Coronary artery (tissue), 2 donors: ENCODE measurements at regions not wholly inside any gene's neighbourhood (a gene's known extent, or its start where the extent isn't known, plus 50 kb on each side); places are given as distances from the start of the nearest gene placed in this dataset.
A peak's percentile ranks its signal among the peaks of the same experiment; 100 is the strongest.

Experiments used
- DNase-seq: peaks from one replicate; pipeline ENCODE4 v3.0.0-alpha.2; 2017; ENCODE audit warnings: low spot score
- H3K27ac ChIP-seq, 2 donors: fragments of 200-600 bp; sonication (generic); one replicate each; pipeline ENCODE4 v1.5.1; 2016 to 2019
- H3K4me3 ChIP-seq: fragments of 200-600 bp; sonication (generic); 2 replicates; pipeline ENCODE4 v1.5.1; 2016; ENCODE audit warnings: mild to moderate bottlenecking, moderate library complexity
- TF ChIP-seq, protein P1 (sequence below): fragments of 200-600 bp; sonication (generic); IDR thresholded peaks from one replicate; pipeline ENCODE4 v1.5.1; 2019; ENCODE audit warnings: antibody characterized with exemption

DNA sequence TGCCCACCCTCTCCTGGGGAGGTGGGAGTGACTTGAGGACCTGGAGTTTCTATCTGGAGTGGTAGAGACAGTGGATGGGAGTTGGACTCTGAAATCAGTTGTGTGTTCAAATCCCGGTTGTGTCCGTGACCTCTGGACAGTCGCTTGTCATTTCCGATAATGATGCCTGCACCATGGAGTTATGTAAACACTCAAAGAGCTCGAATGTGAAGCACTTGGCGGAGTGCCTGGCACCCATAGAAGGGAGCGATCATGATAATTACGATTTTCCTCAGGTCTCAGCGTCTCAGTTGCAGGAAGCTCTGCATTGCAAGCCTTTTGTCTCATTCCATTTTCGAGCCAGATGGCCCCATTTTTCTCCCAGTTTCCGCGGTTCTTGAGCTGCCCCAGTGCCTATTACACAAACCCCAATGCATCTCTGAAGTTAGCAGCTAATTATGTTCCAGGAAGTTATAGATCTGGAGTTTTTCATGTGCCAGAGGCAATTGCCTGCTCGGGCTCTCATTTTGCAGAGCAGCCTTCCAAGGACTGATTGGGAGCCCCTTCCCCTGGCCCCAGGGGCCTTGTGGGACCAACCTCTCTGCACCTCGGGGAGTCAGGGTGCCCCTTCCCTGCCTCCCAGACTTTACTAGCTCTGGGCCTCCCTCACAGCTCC is 175.5 kb upstream of the MVB12B start:
- Histone ChIP-seq H3K4me3 (no peak overlapping the region), H3K27ac (no peak overlapping the region)
- DNase-seq: no peak
- TF ChIP-seq, protein P1, sequence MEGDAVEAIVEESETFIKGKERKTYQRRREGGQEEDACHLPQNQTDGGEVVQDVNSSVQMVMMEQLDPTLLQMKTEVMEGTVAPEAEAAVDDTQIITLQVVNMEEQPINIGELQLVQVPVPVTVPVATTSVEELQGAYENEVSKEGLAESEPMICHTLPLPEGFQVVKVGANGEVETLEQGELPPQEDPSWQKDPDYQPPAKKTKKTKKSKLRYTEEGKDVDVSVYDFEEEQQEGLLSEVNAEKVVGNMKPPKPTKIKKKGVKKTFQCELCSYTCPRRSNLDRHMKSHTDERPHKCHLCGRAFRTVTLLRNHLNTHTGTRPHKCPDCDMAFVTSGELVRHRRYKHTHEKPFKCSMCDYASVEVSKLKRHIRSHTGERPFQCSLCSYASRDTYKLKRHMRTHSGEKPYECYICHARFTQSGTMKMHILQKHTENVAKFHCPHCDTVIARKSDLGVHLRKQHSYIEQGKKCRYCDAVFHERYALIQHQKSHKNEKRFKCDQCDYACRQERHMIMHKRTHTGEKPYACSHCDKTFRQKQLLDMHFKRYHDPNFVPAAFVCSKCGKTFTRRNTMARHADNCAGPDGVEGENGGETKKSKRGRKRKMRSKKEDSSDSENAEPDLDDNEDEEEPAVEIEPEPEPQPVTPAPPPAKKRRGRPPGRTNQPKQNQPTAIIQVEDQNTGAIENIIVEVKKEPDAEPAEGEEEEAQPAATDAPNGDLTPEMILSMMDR: no peak

DNA sequence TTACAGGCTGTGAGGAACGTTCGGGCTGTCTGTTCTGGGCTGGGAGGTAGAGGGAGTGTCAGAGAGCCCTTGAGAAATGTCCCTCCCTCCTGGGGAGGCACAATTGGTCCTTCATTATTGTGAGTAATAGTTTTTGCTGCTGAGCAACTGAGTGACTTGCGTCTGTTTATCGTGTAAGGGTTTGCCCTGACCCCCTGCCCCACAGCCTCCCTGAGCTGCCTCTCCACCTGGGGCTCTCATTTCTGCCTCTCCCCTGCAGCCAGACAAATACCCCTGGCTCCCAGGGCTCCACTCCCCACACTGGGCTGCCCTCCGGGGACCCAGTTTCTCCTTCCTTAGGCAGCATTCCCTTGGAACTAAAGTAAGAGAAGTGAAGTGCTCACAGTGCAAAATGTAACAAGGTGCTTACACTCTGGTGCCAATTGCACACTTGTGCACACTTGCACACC is 174.9 kb upstream of the MVB12B start:
- H3K27ac ChIP-seq: no peak overlapping the region
- TF ChIP-seq, protein P1: no peak
- H3K4me3 ChIP-seq: no peak overlapping the region
- DNase-seq: peak; percentile 62

DNA sequence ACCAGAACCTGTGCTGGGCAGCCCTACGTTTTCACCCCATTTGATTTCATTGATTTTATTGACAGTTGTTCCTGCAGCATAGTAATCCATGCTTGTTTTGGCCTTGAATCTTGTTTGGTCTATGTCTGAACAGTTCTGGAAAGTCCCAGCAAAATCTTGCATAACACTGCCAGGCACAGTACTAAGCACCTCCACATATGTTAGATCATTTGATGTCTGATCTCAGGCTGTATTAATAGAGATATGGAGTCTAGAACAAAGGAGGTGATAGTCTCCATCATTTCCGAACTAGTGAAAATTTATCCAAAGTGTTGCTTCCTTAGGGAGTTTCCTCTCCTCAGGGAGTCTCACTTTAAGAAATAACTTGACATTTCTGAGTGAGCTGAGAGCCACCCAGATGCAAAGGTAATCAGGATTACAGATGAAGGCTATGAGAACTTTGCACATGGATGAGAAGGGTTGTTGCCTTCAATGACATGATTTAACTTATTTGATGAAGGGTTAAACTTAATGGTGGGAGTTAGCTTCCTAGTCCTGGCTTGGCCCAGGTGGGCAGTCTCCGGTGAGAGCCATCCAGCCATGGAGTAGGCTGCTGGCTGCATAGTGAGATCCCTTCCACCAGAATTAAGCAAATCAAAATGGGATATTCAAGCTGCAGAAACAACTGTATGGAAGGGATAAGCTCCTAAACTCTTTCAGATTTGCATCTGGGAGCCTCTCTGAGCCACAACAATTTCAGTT is 173.8 kb upstream of the MVB12B start:
- no peak for DNase-seq
- Histone ChIP-seq H3K4me3 (no peak overlapping the region), H3K27ac (no peak overlapping the region)
- TF ChIP-seq, protein P1: no peak

DNA sequence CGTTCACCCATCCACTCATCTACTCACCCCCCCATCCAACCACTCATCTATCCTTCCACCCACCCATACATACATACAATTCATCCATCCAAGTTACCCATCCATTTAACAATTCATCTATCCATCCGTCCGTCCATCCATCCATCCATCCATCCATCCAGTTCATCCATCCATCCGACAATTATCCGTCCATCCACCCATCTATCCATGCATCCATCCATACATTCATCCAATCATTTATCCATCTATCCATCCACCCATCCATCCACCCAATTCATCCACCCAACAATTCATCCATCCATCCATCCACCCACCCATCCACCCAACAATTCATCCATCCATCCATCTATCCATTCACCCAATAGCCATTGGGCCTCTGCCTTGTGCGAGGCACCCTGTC is 173.2 kb upstream of the MVB12B start:
- Histone ChIP-seq H3K4me3 (no peak overlapping the region), H3K27ac (no peak overlapping the region)
- DNase-seq: no peak
- TF ChIP-seq, protein P1: no peak

DNA sequence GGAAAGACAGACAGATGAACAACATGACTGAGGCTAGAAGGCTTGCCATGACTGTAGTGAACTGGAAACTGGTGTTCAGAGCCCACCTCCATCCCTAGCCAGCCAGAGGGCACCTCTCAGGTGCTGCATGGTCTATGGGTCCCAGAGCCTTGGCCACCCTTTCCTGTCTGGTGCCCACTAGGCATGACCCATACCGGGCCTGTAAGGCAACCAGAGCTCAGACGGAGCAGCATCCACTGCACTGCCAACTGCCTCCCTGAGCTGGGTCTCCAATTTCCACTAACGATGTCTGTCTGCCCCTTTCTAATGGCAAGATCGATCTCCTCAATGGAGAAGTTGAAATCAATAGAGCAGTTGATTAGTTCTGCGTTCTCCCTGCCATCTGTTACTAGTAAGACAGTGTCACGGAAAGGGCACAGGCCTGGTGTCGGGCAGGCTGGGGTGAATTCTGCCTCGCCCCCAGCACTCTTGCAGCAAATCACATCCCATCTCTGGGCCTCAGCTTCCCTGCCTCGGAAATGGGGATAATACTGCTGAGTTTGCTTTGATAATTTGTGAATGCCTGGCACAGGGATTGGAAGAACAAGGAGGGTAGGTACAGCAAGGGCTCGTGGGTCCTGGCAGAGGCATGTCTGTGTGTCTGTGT is 172.3 kb upstream of the MVB12B start:
- no peak overlapping the region for H3K27ac ChIP-seq
- DNase-seq: peak; percentile 52
- TF ChIP-seq, protein P1: no peak
- H3K4me3 ChIP-seq: no peak overlapping the region

DNA sequence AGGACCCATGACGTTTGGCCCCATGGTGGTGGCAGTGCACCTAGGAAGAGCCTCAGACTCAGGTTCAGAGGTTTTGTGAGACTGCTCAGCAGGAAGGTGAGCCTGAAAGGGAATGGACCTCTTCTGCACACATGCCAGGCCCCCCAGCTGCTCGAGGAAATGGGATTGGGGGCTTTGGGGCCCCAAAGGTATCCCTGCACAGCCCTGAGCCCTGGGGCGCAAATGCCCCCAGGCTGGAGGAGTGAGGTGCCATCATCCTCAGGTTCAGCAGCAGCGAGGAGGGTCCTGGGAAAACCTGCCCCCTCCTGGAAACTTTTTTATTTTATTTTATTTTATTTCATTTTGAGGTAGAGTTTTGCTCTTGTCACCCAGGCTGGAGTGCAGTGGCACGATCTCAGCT is 171.8 kb upstream of the MVB12B start:
- TF ChIP-seq, protein P1: no peak
- no peak overlapping the region for H3K4me3 ChIP-seq

More for the DNA sequence above, 171.8 kb upstream of the MVB12B start:
- no peak overlapping the region for H3K27ac ChIP-seq
- DNase-seq: no peak
